NOMO-1 treated with DMSO at 0.1 percent for 48 hours (cell line): ENCODE measurements at regions not wholly inside any gene's neighbourhood (a gene's known extent, or its start where the extent isn't known, plus 50 kb on each side); places are given as distances from the start of the nearest gene placed in this dataset.
"Not testable (repeated sequence)": the region's sequence is repeated elsewhere in the genome, so short reads cannot be mapped to it uniquely, and the experiment has no call there.

ENCODE experiments used
- DNase-seq: peaks from one replicate; lab custom pipeline; 2025; ENCODE audit not compliant: unreplicated experiment; lab: John Stamatoyannopoulos, UW

DNA sequence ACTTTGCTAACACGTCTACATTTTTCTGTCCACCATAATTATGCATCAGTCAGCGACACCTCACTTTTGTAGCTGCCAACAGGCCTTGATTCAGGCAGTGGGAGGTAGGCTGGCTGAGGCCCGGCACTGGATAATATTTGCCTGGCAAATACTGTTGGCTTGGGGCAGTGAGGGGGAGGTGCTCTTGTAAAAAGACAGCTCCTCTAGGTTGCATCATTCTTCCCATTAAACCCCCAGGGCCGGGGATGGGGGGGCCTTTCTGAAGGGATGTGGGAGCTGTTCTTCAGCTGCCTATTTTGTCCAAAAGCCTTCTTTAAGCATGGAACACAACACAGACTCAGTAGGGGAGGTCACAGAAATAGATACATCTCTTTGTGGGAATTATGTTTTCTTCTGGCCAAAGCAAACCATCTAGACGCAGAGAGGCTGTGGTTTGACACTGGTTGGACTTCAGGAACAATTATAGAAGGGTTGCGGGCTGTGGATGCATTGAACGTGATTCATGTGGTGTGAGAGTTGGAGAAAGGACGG, 338.3 kb upstream of the NT5E start:
- no peak for DNase-seq

DNA sequence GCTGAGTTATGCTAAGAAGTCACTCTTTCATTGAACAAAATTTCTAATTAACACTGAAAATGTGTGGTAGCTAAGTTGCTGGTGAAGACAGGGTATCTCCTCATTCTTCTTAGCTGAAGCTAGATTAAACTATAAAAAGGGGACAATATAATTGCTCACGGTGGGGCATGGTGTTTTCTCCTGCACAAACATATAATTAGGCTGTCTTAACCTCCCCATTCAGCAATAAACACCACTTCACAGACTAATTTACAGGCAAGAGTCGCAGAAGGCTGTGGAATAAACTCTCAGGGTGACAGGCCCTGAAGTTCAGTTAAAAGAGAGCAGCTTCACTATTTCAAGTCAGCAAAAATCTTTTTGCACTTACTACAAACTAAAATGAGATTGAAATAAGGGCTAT, 338.9 kb upstream of the NT5E start:
- no peak for DNase-seq

DNA sequence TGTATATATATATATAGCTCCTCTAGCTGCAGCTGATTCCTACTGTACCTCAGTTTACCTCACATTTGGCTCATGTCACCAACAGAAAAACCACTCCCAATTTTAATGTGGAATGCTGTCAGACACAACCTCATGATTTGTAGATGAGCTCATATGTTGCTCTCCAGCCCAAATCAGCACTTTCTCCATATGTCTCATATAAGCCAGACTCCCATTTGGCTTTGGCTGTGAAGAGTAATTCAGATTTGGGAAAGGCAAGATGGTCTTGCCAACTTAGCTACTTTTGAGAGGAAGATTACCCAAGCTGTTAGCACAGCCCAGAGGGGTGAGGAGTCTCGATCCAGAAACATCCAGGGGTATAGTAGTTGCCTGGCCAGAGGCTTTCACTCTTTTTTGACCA, 342.2 kb upstream of the NT5E start:
- DNase-seq = no peak

DNA sequence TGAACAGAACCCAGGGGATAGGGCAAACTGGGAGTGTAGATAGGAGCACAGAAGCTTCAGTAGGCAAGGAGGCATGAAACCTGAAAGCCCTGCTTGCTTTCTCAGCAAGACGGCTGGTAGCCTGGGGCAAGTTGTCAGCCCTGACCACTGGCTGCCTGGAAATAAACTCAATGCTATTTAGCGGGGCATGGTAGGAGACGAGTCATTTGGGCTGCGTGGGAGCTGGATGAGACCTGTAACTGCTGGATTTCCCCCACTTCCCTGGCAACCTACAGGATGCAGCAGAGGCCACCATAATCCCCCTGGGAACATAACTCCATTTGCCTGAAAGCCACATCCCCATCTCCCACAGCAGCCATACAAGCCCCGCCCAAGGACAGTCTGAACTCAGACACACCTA, 332.6 kb upstream of the TBX18 start:
- DNase-seq = no peak

DNA sequence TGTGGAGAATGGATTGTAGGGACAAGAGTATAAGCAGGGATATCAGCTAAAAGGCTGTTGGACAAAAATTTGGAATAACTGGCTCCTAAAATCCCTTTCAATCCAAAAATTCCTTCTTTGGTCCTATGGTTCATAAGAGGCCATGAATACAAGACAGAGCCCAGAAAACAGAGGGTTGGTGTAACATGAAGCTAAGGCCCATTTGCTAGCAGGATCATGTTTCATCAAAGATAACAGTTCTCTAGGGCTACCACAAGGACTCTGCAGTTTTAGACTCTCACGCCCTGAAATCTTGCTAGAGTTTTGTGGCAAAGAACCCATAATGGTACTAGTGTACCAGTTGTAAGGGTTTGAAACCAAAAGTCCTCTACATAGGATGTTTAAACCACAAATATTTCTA, 327.8 kb upstream of the TBX18 start:
- no peak for DNase-seq

DNA sequence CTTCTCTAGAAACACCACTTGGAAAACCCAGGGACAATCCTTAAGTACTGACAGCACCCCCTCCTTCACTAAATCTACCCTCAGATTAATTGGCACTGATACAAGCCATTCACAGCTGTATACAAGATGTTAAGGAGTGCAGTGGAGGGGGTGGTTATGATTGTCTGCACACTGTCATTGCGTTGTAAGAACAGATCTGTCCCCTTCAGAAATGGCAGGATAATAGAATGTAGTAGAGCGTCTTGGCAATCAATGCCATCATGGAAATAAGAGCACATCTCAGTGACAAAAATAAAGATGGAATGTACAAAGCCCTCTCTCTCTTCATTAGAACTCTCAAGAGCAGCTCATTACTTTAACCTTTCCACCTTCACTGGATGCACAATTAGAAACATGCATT, 324.9 kb upstream of the TBX18 start:
- no peak for DNase-seq

DNA sequence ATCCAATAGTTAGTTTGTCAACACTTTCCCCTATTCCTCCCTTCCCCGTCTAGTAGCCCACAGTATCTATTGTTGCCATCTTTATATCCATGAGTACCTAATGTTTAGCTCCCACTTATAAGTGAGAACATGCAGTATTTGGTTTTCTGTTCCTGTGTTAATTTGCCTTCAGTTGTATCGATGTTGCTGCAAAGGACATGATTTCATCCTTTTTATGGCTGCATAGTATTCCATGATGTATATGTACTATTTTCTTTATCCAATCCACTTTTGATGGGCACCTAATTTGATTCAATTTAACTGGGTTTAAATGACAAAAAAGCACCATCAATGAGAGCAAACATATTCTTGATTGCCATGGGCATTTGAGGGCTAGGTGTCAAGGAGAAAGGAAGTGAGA, 321.5 kb upstream of the TBX18 start:
- no peak for DNase-seq

DNA sequence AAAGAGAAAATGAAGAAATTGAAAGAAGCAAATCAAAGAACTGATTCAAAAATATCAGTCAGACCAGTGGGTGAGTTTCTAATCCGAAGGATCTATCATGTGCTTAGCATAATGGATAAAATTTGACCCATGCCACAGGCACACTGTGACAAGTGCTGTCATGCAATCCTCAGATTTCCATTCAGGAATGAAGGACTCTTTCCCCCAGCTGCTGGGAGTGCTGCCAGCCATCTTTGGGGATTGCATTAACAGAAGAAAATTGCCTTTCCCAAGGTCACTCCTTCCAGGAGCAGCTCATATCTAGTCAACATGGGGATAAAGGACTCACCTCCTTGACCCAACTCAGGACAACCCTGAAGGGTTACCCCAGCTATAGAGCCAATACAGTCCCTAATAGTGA, 316.7 kb upstream of the TBX18 start:
- DNase-seq = no peak

DNA sequence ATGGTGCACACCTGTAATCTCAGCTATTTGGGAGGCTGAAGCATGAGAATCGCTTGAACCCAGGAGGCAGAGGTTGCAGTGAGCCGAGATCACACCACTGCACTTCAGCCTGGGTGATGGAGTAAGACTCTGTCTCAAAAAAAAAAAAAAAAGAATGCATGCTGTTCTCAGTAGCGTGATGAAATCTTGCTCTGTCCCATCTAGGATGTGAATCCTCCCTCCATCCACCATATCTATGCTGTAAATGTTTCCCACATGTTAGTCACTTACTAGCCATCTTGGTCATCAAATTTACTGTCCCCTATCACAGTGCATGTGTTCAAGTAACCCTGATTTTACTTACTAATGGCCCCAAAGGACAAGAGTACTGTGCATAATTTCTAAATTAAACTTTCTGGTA, 315.4 kb upstream of the TBX18 start:
- no peak for DNase-seq

DNA sequence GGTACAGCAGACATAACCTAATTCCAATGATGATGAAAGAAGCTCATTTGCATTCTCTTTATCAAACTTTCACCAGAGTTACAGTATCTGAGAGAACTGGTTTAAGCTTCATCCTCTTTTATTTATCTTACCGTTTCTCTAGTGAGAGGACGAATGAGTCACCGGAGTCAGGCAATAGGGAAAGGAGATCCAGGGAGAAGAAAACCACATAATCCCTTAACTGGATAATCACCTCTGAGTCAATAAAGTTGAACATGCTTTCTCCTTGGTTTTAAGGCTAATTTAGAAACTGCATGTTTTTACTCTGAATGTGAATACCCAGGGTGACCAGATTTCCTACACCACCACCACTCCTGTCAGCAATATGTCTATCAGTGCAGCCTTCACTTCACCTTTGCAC, 313.7 kb upstream of the TBX18 start:
- no peak for DNase-seq

DNA sequence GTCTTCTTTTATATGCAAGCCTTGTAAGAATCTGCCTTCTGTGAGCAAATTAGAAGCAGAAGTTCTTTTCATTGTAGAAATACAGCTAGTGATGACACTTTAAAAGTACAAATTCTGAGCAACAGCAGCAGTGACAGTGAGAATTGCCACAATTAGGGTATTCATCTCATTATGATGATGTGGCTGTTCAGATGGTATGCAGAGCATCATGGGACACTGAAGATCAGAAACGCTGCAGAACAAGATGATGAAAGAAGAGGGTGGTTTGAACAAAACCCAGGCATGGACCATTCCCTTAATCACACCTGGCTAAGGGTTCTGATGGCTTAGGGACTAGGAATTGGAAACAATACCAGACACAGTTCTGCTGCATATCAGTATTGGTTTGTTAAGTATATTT, 312.7 kb upstream of the TBX18 start:
- no peak for DNase-seq

DNA sequence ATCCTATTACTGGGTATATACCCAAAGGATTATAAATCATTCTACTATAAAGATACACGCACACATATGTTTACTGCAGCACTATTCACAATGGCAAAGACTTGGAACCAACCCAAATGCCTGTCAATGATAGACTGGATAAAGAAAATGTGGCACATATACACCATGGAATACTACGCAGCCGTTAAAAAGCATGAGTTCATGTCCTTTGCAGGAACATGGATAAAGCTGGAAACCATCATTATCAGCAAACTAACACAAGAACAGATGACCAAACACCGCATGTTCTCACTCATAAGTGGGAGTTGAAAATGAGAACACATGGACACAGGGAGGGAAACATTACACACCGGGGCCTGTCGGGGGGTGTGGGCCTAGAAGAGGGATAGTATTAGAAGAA, 307.4 kb upstream of the TBX18 start:
- not testable (repeated sequence) for DNase-seq

DNA sequence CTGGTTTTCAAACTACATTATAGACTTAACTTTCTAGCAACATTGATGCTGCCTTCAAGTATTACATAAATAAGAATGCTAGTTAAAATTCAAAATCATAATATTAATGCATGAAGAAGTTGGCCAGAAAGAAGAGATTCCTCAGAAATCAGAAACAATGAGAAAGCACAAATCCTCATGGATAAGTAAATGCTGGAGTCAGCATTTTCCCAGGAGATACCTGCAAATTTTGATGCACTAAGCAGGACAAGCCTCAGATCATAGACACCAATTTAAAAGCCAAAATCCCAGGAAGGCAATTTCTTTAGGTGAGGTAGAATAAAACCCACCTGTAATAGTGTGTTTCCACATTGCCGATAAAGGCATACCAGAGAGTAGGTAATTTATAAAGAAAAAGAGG, 305.2 kb upstream of the TBX18 start:
- no peak for DNase-seq

DNA sequence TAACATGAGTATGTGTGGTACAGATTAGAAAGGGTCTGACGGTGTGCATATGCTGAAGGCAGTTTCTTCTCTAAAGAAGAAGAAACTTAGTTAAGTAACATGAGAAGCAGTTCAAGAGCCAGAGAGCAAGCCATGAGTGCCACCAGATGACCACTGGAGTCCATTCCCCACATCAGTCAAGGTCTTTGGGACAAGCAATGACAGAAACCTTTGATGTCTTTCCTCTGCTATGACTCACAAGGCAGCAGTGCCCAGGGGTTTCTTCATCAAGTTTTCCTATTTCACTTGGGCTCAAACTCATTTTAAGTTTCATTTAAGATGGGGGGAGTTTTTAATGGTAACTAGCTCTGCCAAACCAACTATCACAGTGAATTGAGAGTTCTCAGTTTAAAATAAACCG, 303.8 kb upstream of the TBX18 start:
- DNase-seq = no peak

DNA sequence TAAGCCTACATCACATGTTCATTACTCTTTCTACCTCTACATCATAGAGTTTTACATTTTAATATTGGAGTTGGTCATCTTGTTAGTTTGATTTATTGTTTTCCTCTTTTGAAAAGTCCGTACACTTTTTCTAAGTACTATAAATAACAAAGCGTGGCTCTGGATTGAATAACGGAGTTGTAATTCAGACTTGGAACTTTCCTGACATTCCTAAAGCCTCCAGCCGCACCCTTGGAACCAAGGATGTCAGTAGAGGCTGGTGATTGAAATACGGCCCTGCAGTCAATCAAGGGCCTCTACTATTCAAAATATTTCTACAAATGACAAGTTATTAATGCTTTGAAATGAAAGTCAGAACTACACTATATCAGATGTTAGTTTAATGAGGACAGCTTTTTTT, 301.9 kb upstream of the TBX18 start:
- DNase-seq = no peak

DNA sequence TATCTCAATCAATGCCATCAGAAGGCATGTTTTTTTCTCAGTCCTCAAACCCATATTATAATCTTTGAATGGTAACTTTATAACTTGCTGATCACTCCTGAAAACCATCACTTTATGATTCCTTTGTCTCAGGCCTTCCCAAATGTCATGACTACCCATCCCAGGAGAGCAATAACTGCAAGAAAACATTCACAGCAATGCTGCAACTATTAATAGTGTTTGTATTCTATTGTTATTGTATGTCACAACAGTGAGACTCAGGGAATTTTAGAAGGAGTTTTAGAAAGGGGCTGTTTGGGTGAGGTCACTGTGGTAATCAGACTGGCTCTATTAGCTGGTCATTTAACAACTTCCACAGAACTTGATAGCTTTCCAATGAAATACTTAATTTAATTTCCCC, 301.4 kb upstream of the TBX18 start:
- DNase-seq = no peak

DNA sequence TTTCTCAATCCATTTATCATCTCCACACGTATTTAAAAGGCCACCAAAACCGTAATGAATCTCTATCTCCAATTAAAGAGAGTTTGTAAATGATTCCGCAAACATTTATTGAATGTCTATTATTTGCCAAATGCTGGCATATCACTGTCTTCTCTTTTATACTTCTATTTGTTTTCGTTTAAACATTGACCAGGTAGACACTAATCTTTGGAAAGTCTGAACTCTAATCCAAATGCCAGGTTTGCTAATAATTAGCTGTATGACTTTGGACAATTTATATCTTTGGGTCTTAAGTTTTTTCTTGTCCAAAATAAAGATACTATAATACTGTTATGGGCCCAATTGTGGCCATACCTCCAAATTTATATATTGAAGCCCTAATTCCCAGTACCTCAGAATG, 299.2 kb upstream of the TBX18 start:
- DNase-seq = no peak

DNA sequence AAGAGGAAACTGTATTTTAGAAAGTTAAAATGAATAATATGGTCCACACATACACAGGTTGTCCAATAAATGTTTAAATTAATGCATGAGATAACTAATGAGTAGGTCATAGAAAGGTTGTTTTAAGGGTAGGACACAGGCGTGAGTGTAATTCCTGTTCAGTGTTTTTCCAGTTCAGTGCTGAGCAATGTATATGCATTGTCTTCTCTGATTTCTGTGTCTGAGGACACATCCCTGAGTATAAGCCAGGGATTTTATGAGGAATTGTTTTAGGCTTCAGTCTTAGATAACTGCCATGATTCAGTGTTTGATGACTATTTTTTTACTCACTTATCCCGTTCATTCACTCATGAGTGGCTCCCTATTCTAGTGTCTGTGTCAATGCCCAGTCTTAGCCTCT, 298.5 kb upstream of the TBX18 start:
- no peak for DNase-seq

DNA sequence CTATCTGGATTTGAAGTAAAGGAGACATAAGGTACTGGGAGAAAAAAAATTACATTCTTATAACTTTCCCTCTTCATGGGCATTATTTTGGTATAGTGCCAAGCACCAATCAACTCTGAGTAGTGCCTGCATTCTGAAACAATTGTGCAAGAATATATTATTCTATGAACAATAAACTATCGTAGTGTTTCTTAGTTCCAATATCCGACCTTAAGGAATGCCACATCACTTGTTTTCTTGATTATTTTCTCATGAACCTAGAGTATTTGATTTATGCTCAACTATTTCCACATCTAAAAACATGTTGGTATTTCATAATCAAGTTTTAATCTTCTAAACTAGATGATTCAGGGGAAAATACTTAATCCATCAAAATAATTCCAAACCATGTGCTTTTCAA, 294.4 kb upstream of the TBX18 start:
- DNase-seq = no peak

DNA sequence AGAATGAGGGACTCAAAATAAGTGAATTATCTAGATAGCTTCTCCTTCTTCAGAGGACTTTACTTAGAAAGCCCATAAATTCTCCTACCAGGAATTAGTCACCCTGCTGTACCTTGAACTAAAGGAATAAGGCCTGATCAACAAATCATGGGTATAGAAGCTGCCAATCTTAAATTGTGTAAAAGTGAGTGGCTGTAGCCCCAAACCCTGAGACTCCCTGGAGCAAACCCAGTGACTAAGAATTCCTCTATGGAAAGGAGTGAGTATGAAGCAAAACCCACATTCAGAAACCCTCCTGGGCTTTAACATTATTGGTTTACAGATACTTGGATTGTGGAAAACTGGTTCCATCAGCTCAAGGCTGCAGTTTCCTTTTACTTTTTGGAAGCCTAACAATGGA, 285.8 kb upstream of the TBX18 start:
- DNase-seq = no peak

DNA sequence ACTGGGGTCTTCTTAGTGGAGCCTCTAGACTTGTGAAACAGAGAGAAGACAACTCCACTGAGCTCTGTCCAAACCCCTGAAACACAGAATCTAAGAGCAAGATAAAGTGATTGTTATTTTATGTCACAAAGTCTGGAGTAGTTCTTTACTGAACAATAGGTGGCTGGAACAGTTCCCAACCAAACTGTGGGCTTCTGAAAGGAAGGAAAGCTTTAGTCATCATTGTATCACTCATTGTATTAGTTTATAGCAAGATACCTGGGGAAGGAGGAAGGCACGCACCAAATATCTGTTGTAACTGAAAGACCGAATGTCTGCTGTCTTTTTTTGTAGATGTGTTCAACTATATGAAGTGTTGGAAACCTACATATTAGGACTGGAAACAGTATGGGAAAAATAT, 284.9 kb upstream of the TBX18 start:
- no peak for DNase-seq

DNA sequence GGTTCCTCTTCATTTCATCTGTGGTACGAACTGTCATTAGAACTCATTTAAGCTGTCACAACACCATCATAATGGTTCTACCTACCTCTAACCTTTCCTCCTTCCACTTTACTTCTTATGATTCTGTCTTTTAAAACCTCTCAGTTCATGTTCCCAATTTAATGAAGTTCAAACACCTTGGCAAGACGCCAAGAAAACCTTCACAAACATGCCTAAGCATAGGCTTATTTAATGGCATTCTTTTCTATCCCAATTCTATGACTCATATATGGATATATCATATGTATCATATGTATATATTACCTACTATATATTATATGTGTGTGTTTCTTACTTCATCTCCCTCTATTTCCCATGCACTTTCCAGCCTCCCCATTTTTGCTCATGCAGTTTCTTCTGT, 283.4 kb upstream of the TBX18 start:
- no peak for DNase-seq

DNA sequence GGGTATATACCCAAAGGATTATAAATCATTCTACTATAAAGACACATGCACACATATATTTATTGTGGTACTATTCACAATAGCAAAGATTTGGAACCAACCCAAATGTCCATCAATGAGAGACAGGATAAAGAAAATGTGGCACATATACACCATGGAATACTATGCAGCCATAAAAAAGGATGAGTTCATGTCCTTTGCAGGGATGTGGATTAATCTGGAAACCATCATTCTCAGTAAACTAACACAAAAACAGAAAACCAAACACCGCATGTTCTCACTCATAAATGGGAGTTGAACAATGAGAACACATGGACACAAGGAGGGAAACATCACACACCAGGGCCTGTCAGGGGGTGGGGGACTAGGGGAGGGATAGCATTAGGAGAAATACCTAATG, 281.4 kb upstream of the TBX18 start:
- not testable (repeated sequence) for DNase-seq

DNA sequence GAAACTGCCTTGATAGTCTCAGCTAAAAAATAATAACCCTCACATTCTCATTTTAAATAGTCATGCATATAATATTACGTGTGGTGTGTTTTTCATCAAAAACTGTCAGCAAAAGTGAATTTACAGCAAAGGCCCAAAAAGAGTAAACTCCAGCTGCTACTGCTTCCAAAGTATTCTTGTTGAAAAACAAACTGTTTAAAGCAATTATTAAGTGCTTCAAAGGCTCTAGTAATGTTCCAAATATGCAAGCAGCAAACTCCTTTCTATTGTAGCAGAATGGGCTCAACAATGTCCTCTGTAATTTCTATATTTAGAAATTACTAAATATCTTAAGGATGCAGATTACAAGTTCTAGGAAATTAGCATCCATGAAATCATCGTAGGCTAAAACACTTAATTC, 280.0 kb upstream of the TBX18 start:
- DNase-seq = no peak
